ENCODE measurements at regions not wholly inside any gene's neighbourhood (a gene's known extent, or its start where the extent isn't known, plus 50 kb on each side); places are given as distances from the start of the nearest gene placed in this dataset.

DNA sequence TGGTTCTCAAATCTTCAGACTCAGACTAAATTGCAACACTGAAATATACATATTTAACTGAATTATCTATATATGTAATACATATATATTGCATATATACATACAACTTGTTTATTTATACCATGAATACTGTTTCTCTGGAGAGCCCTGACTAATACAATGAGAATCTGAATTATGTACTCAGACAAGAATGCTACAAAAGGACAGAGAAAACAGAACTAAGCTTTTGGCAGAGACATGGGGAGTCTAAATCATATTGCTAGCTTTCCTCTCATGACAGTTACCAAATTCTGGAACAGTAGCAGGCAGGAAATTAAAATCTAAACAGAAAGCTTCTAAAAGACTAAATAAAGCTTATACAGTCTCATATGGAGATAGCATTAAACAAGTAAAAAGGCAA lies 142.4 kb upstream of the KCNMB2 start:
- DNase-seq (ENCODE audit: low read depth) = no peak
- TF ChIP-seq, protein P1, sequence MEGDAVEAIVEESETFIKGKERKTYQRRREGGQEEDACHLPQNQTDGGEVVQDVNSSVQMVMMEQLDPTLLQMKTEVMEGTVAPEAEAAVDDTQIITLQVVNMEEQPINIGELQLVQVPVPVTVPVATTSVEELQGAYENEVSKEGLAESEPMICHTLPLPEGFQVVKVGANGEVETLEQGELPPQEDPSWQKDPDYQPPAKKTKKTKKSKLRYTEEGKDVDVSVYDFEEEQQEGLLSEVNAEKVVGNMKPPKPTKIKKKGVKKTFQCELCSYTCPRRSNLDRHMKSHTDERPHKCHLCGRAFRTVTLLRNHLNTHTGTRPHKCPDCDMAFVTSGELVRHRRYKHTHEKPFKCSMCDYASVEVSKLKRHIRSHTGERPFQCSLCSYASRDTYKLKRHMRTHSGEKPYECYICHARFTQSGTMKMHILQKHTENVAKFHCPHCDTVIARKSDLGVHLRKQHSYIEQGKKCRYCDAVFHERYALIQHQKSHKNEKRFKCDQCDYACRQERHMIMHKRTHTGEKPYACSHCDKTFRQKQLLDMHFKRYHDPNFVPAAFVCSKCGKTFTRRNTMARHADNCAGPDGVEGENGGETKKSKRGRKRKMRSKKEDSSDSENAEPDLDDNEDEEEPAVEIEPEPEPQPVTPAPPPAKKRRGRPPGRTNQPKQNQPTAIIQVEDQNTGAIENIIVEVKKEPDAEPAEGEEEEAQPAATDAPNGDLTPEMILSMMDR (conservative IDR thresholded peaks at IDR 0.05; ENCODE audit: low read depth, low read length) = no peak
- no peak overlapping the region for H3K4me3 ChIP-seq (ENCODE audit: low read length)

DNA sequence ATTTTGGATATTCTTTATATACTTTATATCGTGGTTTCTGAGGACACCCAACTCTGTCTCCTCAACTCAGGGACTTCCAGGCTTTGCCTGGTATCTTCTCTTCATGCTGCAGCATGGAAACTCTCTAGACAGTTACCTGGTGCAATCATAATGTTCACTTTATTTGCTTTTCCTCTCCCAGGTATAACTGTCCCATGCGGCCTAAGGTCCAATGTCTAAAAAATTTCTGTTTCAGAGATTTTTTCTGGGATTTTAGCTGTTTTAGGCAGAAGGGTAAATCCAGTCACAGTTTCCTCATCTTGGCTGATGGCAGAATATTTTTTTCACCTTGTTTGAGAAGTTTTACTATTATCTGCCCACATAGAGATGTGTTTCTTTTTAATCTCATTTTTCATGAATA lies 139.9 kb upstream of the KCNMB2 start:
- TF ChIP-seq, protein P1 (conservative IDR thresholded peaks at IDR 0.05; ENCODE audit: low read depth, low read length) = no peak
- DNase-seq (ENCODE audit: low read depth) = no peak
- no peak overlapping the region for H3K4me3 ChIP-seq (ENCODE audit: low read length)

DNA sequence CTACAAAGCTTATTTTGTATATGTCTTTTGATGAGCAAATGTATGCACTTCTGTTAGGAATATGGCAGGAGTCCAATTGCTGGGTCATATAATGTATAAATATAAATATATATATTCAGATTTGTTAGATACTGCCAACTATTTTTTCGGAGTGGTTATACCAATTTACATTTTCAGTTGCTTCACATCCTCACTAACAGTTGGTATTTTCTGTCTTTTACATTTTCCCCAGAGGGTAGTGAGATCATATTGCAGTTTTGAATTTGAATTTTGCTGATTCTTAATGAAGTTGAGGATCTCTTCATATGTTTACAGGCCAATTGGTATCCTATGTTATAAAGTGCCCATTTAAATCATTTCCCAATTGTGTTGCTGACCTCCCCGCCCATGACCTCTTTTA lies 139.0 kb upstream of the KCNMB2 start:
- DNase-seq (ENCODE audit: low read depth) = no peak
- TF ChIP-seq, protein P1 (conservative IDR thresholded peaks at IDR 0.05; ENCODE audit: low read depth, low read length) = no peak
- H3K4me3 ChIP-seq (ENCODE audit: low read length) = no peak overlapping the region

DNA sequence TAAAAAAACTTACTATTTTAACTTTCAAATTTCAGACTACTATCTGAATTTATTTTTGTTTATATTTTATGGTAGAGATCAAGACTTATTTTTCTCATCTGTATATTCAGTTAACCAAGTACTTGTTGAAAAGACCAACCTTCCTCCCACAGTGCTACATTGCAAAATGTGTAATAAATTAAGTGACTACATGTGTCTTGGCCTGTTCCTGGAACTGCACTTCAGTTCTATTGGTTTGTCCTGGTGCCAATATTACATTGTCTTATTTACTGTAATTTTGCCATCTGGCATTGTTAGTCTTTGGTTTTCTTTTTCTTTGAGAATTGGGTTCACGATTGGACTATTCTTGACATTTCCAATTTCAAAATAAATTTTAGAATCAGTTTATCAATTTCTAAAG lies 138.4 kb upstream of the KCNMB2 start:
- H3K4me3 ChIP-seq (ENCODE audit: low read length) = no peak overlapping the region
- DNase-seq (ENCODE audit: low read depth) = no peak
- TF ChIP-seq, protein P1 (conservative IDR thresholded peaks at IDR 0.05; ENCODE audit: low read depth, low read length) = no peak

DNA sequence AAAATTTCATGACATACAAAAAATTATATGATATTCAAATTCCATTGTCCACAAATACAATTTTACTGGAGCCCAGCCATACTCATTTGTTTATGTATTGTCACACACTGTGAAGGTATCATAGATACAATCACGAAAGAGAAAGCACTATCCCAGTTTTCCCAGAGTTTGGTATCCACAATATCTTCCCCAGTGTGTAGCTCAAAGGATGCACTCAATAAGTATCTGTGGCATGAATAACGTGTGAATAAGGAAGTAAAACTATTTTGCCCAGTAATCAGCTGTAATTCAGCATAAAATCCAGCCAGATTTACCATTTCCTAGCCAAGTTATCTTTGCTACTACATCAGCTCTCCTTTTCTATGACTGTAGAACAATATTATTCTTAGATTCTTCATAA lies 131.3 kb upstream of the KCNMB2 start:
- TF ChIP-seq, protein P1 (conservative IDR thresholded peaks at IDR 0.05; ENCODE audit: low read depth, low read length) = no peak
- DNase-seq (ENCODE audit: low read depth) = no peak
- H3K4me3 ChIP-seq (ENCODE audit: low read length) = no peak overlapping the region

DNA sequence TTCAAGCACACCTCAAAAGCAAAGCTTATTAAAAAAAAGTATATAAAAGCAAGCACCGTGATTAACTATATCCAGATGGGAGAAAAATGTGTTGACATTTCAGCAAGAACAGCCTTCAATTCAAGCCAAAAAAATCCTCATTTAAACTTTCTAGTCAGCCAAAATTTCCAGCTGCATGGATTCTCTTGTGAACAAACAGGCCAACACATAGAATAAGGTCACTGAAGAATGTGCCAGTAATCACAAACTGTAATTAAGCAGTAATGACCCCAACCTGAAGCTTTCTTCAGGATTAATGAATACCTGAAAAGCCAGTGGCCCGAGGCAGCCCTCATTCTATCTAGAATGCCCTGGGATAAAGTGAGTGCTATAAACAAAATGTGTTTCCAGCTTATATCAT lies 130.7 kb upstream of the KCNMB2 start:
- DNase-seq (ENCODE audit: low read depth) = no peak
- no peak overlapping the region for H3K4me3 ChIP-seq (ENCODE audit: low read length)

DNA sequence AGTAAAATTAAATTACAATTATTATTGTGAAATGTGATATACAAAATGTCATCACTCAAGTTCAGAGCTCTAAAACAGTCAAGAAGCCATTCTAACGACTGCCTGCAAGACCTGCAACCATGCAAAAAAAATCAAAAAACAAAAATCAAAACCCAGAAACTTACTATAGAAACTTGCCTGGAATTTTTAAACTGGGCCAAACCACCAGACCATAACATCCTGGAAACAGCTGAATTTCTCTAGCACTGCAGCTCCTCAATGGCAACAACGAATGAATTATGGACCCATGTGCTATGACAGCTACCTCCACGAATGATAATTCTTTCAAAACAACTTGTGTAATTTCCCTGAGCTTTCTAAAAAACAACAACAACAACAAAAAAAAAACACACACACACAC lies 130.0 kb upstream of the KCNMB2 start:
- no peak for DNase-seq (ENCODE audit: low read depth)
- H3K4me3 ChIP-seq (ENCODE audit: low read length) = no peak overlapping the region
- TF ChIP-seq, protein P1 (conservative IDR thresholded peaks at IDR 0.05; ENCODE audit: low read depth, low read length) = no peak

More for the DNA sequence above, 130.7 kb upstream of the KCNMB2 start:
- TF ChIP-seq, protein P1 (conservative IDR thresholded peaks at IDR 0.05; ENCODE audit: low read depth, low read length) = no peak
